Chondrocyte (in vitro differentiated cells): ENCODE measurements at regions not wholly inside any gene's neighbourhood (a gene's known extent, or its start where the extent isn't known, plus 50 kb on each side); places are given as distances from the start of the nearest gene placed in this dataset.
A peak's percentile ranks its signal among the peaks of the same experiment; 100 is the strongest.

Experiments used
- DNase-seq: peaks from one replicate; pipeline ENCODE4 v3.0.0; 2021; ENCODE audit warnings: mixed read lengths, low spot score
- H3K27ac Mint-ChIP-seq: one replicate; pipeline ENCODE4 v1.8.0; 2021; ENCODE audit warnings: mild to moderate bottlenecking, moderate library complexity, mixed read lengths; ENCODE audit not compliant: unreplicated experiment
- H3K27me3 Mint-ChIP-seq: 2 replicates; pipeline ENCODE4 v1.8.0; 2021; ENCODE audit warnings: low read depth, mixed read lengths
- H3K36me3 Mint-ChIP-seq: 2 replicates; pipeline ENCODE4 v1.8.0; 2021; ENCODE audit warnings: low read depth, mixed read lengths
- H3K4me1 Mint-ChIP-seq: 2 replicates; pipeline ENCODE4 v1.8.0; 2021; ENCODE audit warnings: low read depth, mild to moderate bottlenecking, mixed read lengths
- H3K4me3 Mint-ChIP-seq: one replicate; pipeline ENCODE4 v1.8.0; 2021; ENCODE audit warnings: mild to moderate bottlenecking, moderate library complexity, mixed read lengths; ENCODE audit not compliant: unreplicated experiment
- H3K9me3 Mint-ChIP-seq: 2 replicates; pipeline ENCODE4 v1.8.0; 2021; ENCODE audit warnings: low read depth, mixed read lengths
- TF ChIP-seq, protein P1 (sequence below): fragments of 200-600 bp; sonication (generic); IDR thresholded peaks from 2 replicates; pipeline ENCODE4 v1.5.0; 2021; ENCODE audit warnings: antibody characterized with exemption, mild to moderate bottlenecking, moderate library complexity

GRCh38 chr15:31208817-31209216 lies 107.3 kb upstream of the TRPM1 start:
- Mint-ChIP-seq H3K4me3 (no peak overlapping the region), H3K4me1 (no peaks in the 10 kb centered on the region), H3K27me3 (peaks cover 8% of the 10 kb centered on the region), H3K27ac (no peak overlapping the region), H3K9me3 (peaks cover 8% of the 10 kb centered on the region), H3K36me3 (no peaks in the 10 kb centered on the region)
- DNase-seq: no peak
- TF ChIP-seq, protein P1, sequence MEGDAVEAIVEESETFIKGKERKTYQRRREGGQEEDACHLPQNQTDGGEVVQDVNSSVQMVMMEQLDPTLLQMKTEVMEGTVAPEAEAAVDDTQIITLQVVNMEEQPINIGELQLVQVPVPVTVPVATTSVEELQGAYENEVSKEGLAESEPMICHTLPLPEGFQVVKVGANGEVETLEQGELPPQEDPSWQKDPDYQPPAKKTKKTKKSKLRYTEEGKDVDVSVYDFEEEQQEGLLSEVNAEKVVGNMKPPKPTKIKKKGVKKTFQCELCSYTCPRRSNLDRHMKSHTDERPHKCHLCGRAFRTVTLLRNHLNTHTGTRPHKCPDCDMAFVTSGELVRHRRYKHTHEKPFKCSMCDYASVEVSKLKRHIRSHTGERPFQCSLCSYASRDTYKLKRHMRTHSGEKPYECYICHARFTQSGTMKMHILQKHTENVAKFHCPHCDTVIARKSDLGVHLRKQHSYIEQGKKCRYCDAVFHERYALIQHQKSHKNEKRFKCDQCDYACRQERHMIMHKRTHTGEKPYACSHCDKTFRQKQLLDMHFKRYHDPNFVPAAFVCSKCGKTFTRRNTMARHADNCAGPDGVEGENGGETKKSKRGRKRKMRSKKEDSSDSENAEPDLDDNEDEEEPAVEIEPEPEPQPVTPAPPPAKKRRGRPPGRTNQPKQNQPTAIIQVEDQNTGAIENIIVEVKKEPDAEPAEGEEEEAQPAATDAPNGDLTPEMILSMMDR: no peak

DNA sequence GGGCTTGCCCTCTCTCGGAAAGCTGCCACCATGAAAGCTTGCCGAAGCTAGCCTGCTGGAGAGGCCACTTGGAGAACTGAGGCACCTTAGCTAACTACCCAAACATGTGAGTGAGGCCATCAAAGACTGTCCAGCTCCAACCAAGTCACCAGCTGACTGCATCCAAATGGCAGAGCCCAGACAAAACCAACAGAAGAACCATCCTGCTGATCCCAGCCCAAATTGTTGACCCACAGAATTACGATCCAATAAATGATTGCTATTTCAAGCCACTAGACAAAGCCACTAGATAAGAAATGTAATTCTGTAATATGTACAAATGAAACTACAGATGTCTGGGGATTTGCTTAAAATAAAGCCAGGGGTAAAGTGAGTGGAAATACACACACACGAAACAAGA lies 109.8 kb upstream of the TRPM1 start:
- no peak for DNase-seq
- Mint-ChIP-seq H3K36me3 (no peaks in the 10 kb centered on the region), H3K4me3 (no peak overlapping the region), H3K27ac (no peak overlapping the region), H3K4me1 (peaks cover 7% of the 10 kb centered on the region), H3K27me3 (peaks cover 6% of the 10 kb centered on the region), H3K9me3 (peaks cover 8% of the 10 kb centered on the region)
- TF ChIP-seq, protein P1: no peak

DNA sequence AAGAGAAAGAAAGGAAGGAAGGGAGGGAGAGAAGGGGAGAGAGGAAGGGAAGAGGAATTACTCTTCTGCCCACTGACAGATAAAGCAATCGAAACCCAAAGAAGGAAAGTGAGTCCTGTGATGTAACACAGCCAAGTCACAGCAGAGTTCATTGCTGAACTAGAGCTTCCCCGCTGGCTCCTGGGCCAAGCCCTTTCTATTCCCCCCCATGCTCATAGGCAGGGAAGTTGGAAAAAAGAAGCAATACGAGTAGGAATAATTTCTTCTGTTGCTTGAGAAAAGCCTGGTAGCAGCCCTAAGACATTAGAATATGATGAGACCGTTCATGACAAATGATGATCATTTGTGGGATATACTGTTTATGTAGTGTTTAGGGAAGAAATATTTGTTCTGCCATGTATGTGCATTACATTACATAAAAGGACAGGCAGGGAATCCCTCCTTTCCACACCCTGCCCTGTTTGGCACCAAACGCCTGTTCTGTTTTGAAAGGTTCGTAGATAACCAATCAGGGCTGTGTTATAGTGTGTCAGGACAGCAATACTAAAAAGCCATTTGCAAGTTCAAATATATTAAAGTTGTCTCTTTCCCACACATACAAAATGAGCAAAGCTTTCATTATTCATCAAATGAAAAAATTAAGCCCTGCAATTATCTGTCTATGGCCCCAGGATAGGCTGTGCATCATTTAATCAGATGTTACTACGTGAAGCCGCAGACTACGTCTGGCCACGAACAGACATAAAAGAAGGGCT lies 111.0 kb upstream of the TRPM1 start:
- H3K4me3 Mint-ChIP-seq: no peak overlapping the region
- no peak for DNase-seq
- peaks cover 4% of the 10 kb centered on the region for H3K27me3 Mint-ChIP-seq
- peaks cover 8% of the 10 kb centered on the region for H3K9me3 Mint-ChIP-seq
- TF ChIP-seq, protein P1: no peak
- H3K4me1 Mint-ChIP-seq: peaks cover 13% of the 10 kb centered on the region
- H3K36me3 Mint-ChIP-seq: no peaks in the 10 kb centered on the region
- H3K27ac Mint-ChIP-seq: no peak overlapping the region

DNA sequence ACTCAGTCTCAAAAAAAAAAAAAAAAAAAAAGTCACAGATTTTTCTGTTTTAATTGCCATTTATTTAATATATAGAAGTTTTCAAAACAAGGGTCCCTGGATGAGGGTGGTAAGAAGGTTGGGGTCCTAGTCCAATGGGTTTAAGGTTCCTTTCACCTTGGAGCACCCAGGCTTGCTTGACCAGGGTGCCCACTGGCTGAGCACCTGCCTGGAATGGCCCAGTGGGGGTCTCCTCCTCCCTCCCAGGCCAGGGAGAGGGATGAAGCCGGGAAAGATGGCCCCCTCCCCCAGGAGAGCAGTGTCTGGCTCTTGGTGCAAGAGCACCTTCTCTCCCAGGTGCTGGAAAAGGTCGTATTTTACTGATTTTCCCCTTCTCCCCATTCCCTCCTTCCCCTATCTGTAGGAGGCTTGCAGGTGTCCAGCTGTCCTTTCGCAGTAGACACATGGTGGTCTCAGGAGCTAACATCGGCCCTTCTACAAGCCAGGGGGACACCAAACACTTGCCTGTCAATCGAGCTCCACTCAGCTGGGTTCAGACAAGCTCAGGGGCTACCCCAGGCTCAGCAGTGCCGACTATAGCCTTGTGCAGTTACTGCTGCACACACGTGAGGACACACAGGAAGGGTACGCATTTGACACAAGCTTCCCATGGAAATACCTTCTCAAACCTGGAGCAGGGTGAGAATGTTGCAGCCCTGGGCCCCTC lies 112.3 kb upstream of the KLF13 start:
- TF ChIP-seq, protein P1: no peak
- no peak for DNase-seq
- Mint-ChIP-seq H3K36me3 (no peaks in the 10 kb centered on the region), H3K27ac (no peak overlapping the region), H3K4me3 (no peak overlapping the region), H3K9me3 (peaks cover 8% of the 10 kb centered on the region), H3K4me1 (peaks cover 13% of the 10 kb centered on the region), H3K27me3 (peaks cover 4% of the 10 kb centered on the region)

- H3K9me3 Mint-ChIP-seq: peaks cover 8% of the 10 kb centered on the region
- no peak overlapping the region for H3K27ac Mint-ChIP-seq
- H3K27me3 Mint-ChIP-seq: peaks cover 4% of the 10 kb centered on the region
- TF ChIP-seq, protein P1: no peak
- no peaks in the 10 kb centered on the region for H3K36me3 Mint-ChIP-seq
- H3K4me3 Mint-ChIP-seq: peak overlapping the region; percentile 36
- H3K4me1 Mint-ChIP-seq: peaks cover 13% of the 10 kb centered on the region
- DNase-seq: no peak
Measured at GRCh38 chr15:31214864-31215489, 111.7 kb upstream of the KLF13 start.
